IMR-90 (cell line): ENCODE measurements at regions not wholly inside any gene's neighbourhood (a gene's known extent, or its start where the extent isn't known, plus 50 kb on each side); places are given as distances from the start of the nearest gene placed in this dataset.
A peak's percentile ranks its signal among the peaks of the same experiment; 100 is the strongest.

Experiments used
- ATAC-seq: fragments of 200-7000 bp; cut with Tn5 transposase; 2 replicates; pipeline ENCODE4 v1.9.1; 2020; ENCODE audit warnings: low read depth, mild to moderate bottlenecking, moderate library complexity
- BruUV-seq: library from RNA; stranded (reverse); fragments of 400-500 nt; replicated peaks from 2 replicates; lab custom pipeline; 2021; lab: Mats Ljungman, UMichigan
- CTCF ChIA-PET: fragments of 300-600 bp; formaldehyde crosslinking; extraction: SDS; loops from one replicate; lab custom pipeline; 2021; ENCODE audit warnings: antibody characterized with exemption; lab: Yijun Ruan, JAX
- POLR2A ChIA-PET: fragments of 300-600 bp; sonication (Branson Sonifier 250); formaldehyde crosslinking; loops from one replicate; lab custom pipeline; 2022; ENCODE audit warnings: antibody characterized with exemption; ENCODE audit not compliant: unreplicated experiment; lab: Charles Lee
- DNase-seq: peaks from one replicate; pipeline ENCODE4 v3.0.0; 2013
- H2AFZ ChIP-seq: replicated peaks from 2 replicates; pipeline ENCODE3; 2013; ENCODE audit warnings: low read length, mild to moderate bottlenecking; ENCODE audit not compliant: poor library complexity
- H2AK5ac ChIP-seq: 2 replicates; pipeline ENCODE4 v1.6.1; 2013; ENCODE audit warnings: low read depth, low read length, inconsistent platforms
- H2AK9ac ChIP-seq: replicated peaks from 2 replicates; pipeline ENCODE3; 2013; ENCODE audit warnings: mild to moderate bottlenecking, low read depth, low read length, moderate library complexity; ENCODE audit not compliant: poor library complexity
- H2BK120ac ChIP-seq: 2 replicates; pipeline ENCODE4 v1.6.1; 2013; ENCODE audit warnings: low read depth, low read length, inconsistent platforms
- H2BK15ac ChIP-seq: 3 replicates; pipeline ENCODE4 v1.6.1; 2013; ENCODE audit warnings: low read depth, low read length, inconsistent platforms
- H2BK20ac ChIP-seq: 2 replicates; pipeline ENCODE4 v1.6.1; 2013; ENCODE audit warnings: low read depth, mild to moderate bottlenecking, inconsistent platforms, low read length, moderate library complexity
- H2BK5ac ChIP-seq: 2 replicates; pipeline ENCODE4 v1.6.1; 2013; ENCODE audit warnings: mild to moderate bottlenecking, low read depth, low read length, inconsistent platforms; ENCODE audit not compliant: poor library complexity, severe bottlenecking
- H3K14ac ChIP-seq: replicated peaks from 2 replicates; pipeline ENCODE4 v1.6.1; 2013; ENCODE audit warnings: low read depth, low read length, inconsistent platforms
- H3K18ac ChIP-seq: 2 replicates; pipeline ENCODE4 v1.6.1; 2013; ENCODE audit warnings: low read depth, low read length, control low read depth
- H3K23ac ChIP-seq: 2 replicates; pipeline ENCODE4 v1.6.1; 2013; ENCODE audit warnings: low read depth, low read length, inconsistent platforms
- H3K27ac ChIP-seq: 2 replicates; pipeline ENCODE4 v1.5.1; 2013; ENCODE audit warnings: mild to moderate bottlenecking, control low read depth, low read length; ENCODE audit not compliant: insufficient read depth
- H3K27me3 ChIP-seq: 2 replicates; pipeline ENCODE4 v1.6.1; 2013; ENCODE audit warnings: low read length; ENCODE audit not compliant: control insufficient read depth, insufficient read depth
- H3K36me3 ChIP-seq: 2 replicates; pipeline ENCODE4 v1.6.1; 2013; ENCODE audit warnings: low read length, mixed read lengths; ENCODE audit not compliant: control insufficient read depth, insufficient read depth
- H3K4ac ChIP-seq: 2 replicates; pipeline ENCODE4 v1.6.1; 2013; ENCODE audit warnings: low read depth, low read length, inconsistent platforms
- H3K4me1 ChIP-seq: 2 replicates; pipeline ENCODE4 v1.6.1; 2013; ENCODE audit warnings: low read length, mixed read lengths; ENCODE audit not compliant: control insufficient read depth, insufficient read depth
- H3K4me2 ChIP-seq: 2 replicates; pipeline ENCODE4 v1.6.1; 2013; ENCODE audit warnings: low read depth, mild to moderate bottlenecking, control low read depth, low read length, moderate library complexity
- H3K4me3 ChIP-seq: 2 replicates; pipeline ENCODE4 v1.5.1; 2013; ENCODE audit warnings: low read depth, mild to moderate bottlenecking, control low read depth, low read length, moderate library complexity; ENCODE audit not compliant: insufficient read depth
- H3K56ac ChIP-seq: 2 replicates; pipeline ENCODE4 v1.6.1; 2013; ENCODE audit warnings: low read length, inconsistent platforms; ENCODE audit not compliant: insufficient read depth; ENCODE audit errors: extremely low read depth
- H3K79me1 ChIP-seq, 2 experiments: 2 replicates each; pipeline ENCODE4 v1.6.1; 2013; ENCODE audit warnings: low read length in 2 of 2, inconsistent platforms in 1 of 2, low read depth in 1 of 2
- H3K9ac ChIP-seq: 2 replicates; pipeline ENCODE4 v1.6.1; 2013; ENCODE audit warnings: low read depth, low read length, control low read depth
- H3K9me1 ChIP-seq: 2 replicates; pipeline ENCODE4 v1.6.1; 2013; ENCODE audit warnings: low read length, inconsistent platforms; ENCODE audit not compliant: insufficient read depth
- H3K9me3 ChIP-seq: 2 replicates; pipeline ENCODE4 v1.6.1; 2013; ENCODE audit warnings: low read length; ENCODE audit not compliant: control insufficient read depth, insufficient read depth
- H4K20me1 ChIP-seq: 2 replicates; pipeline ENCODE4 v1.6.1; 2013; ENCODE audit warnings: low read length, inconsistent platforms; ENCODE audit not compliant: insufficient read depth
- H4K5ac ChIP-seq: 2 replicates; pipeline ENCODE4 v1.6.1; 2013; ENCODE audit warnings: mild to moderate bottlenecking, low read depth, low read length, control low read depth
- H4K8ac ChIP-seq, 2 experiments: 2 replicates each; pipeline ENCODE4 v1.6.1; 2013; ENCODE audit warnings: low read depth in 2 of 2, low read length in 2 of 2, control low read depth in 1 of 2, inconsistent platforms in 1 of 2
- H4K91ac ChIP-seq: 2 replicates; pipeline ENCODE4 v1.6.1; 2013; ENCODE audit warnings: low read depth, low read length, inconsistent platforms; ENCODE audit not compliant: insufficient read depth
- CEBPB ChIP-seq: IDR thresholded peaks from 2 replicates; pipeline ENCODE4 v1.6.1; 2012; ENCODE audit warnings: low read depth, low read length, improper control_type of control experiment
- CHD1 ChIP-seq: IDR thresholded peaks from 2 replicates; pipeline ENCODE4 v1.6.1; 2012; ENCODE audit warnings: low read depth, low read length, improper control_type of control experiment
- CTCF ChIP-seq: conservative IDR thresholded peaks from 2 replicates; pipeline ENCODE4 v1.5.1; 2012; ENCODE audit warnings: mild to moderate bottlenecking, low read depth, low read length, improper control_type of control experiment
- FOS ChIP-seq: fragments of 150-350 bp; IDR thresholded peaks from 2 replicates; pipeline ENCODE4 v1.6.1; 2016; ENCODE audit warnings: low read depth, low read length
- MAFK ChIP-seq: IDR thresholded peaks from 2 replicates; pipeline ENCODE4 v1.6.1; 2012; ENCODE audit warnings: low read depth, low read length, improper control_type of control experiment
- NFE2L2 ChIP-seq: fragments of 150-350 bp; IDR thresholded peaks from 2 replicates; pipeline ENCODE4 v1.6.1; 2016; ENCODE audit warnings: low read depth, mild to moderate bottlenecking, low read length
- RCOR1 ChIP-seq: IDR thresholded peaks from 2 replicates; pipeline ENCODE4 v1.6.1; 2012; ENCODE audit warnings: mild to moderate bottlenecking, low read length, improper control_type of control experiment; ENCODE audit not compliant: insufficient replicate concordance
- SMC3 ChIP-seq: fragments of 150-350 bp; IDR thresholded peaks from 2 replicates; pipeline ENCODE4 v1.6.1; 2016; ENCODE audit warnings: low read depth, mild to moderate bottlenecking, antibody characterized with exemption, low read length, moderate library complexity
- WGBS, 2 experiments: methylation state at CpG; one replicate each; pipeline versions ENCODE4 v1.1.5 to v1.1.7; 2013; ENCODE audit warnings: missing lambda C conversion rate in 2 of 2; ENCODE audit not compliant: insufficient read length in 1 of 2; ENCODE audit errors: extremely low coverage in 2 of 2; 5-methylcytosine and 5-hydroxymethylcytosine counted together
- dilution Hi-C: fragments of 300-500 bp; cut with HindIII; formaldehyde crosslinking; loops from one replicate; pipeline ENCODE4 v1.14.3; 2018; ENCODE audit warnings: low sequenced_read_pairs; ENCODE audit not compliant: unreplicated experiment
- in situ Hi-C: fragments of 300-500 bp; cut with MboI; formaldehyde crosslinking; loops from 3 replicates; pipeline ENCODE4 v1.14.3; 2019; ENCODE audit warnings: low sequenced_read_pairs, inconsistent platforms, mixed read lengths
- intact Hi-C: fragments of 100-400 bp; cut with micrococcal nuclease; formaldehyde crosslinking; loops from 2 replicates; pipeline ENCODE4 v1.10.0; 2022

- H4K20me1 ChIP-seq: no peaks in the 10 kb centered on the region
- TF ChIP-seq CTCF (no peak), NFE2L2 (no peak), FOS (no peak), CEBPB (no peak), RCOR1 (no peak), SMC3 (no peak), MAFK (peak; percentile 55; the same call in 1 of the 2 replicates), CHD1 (no peak)
- no peak overlapping the region for H3K4ac ChIP-seq
- no TSS peak for BruUV-seq
- no peak overlapping the region for H3K4me3 ChIP-seq
- H3K36me3 ChIP-seq: no peaks in the 10 kb centered on the region
- H2BK15ac ChIP-seq: no peak overlapping the region
- H3K18ac ChIP-seq: no peak overlapping the region
- no peak overlapping the region for H3K4me2 ChIP-seq
- no peaks in the 10 kb centered on the region for H3K9me3 ChIP-seq
- no peak overlapping the region for H4K8ac ChIP-seq
- H3K9ac ChIP-seq: no peak overlapping the region
- no peaks in the 10 kb centered on the region for H3K27me3 ChIP-seq
- ATAC-seq: no peak
- no peak overlapping the region for H4K5ac ChIP-seq
- DNase-seq: no peak
- ChIA-PET CTCF (no interaction called here), POLR2A (no interaction called here)
- H3K4me1 ChIP-seq: no peaks in the 10 kb centered on the region
- in situ Hi-C loops (no loop called here), intact Hi-C loops (no loop called here), dilution Hi-C loops (no loop called here)
- no CpG with 5 or more reads among the region's 2 CpGs for WGBS, 2 experiments
- no peak overlapping the region for H3K56ac ChIP-seq
- H2AK9ac ChIP-seq: no peak overlapping the region
- no peak overlapping the region for H2BK120ac ChIP-seq
- no peak overlapping the region for H3K23ac ChIP-seq
- H3K14ac ChIP-seq: no peak overlapping the region
- no peak overlapping the region for H4K91ac ChIP-seq
- no peak overlapping the region for H2AFZ ChIP-seq
- H3K27ac ChIP-seq: no peak overlapping the region
- H2BK20ac ChIP-seq: no peak overlapping the region
- no peak overlapping the region for H2BK5ac ChIP-seq
- H2AK5ac ChIP-seq: no peak overlapping the region
- no peaks in the 10 kb centered on the region for H3K9me1 ChIP-seq
- H3K79me1 ChIP-seq: no peaks in the 10 kb centered on the region
Measured at GRCh38 chr7:25594728-25595127, 366.4 kb upstream of the NPVF start.
